ENCODE measurements at regions not wholly inside any gene's neighbourhood (a gene's known extent, or its start where the extent isn't known, plus 50 kb on each side); places are given as distances from the start of the nearest gene placed in this dataset.

DNA sequence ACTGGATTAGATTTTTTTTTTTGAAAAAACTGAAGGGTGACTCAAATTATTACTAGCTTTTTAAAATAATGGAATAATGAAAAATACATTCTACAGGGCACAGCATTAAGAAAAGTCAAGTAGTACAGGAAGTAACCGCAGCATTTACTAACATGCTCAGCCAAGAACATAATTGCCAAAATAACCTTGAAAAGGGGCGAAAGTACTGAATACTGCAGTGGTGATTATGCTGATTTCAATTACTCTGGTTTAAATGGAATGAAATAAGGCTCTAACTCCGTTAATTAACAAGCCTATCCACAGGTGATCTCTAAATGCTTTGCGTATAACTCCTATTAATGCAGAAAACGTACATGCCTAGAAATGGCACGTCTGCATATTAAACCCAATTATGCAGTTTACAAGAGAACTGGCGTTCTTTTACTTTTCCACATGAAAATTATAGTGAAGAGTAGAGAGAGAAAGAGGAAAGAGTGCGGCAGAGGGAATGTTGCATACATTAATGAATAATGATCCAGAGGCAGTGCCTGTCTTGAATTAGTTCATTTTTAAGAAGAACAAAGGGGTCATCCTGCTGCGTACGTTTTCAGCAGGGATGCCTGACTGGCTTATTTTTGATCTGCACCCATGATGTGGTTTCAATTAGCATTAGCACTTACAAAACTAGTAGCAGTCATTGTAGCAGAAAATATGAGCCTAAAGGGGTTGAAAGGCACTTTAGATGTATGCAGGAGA lies 612.4 kb downstream of the NYAP2 start:
- no peak for DNase-seq

DNA sequence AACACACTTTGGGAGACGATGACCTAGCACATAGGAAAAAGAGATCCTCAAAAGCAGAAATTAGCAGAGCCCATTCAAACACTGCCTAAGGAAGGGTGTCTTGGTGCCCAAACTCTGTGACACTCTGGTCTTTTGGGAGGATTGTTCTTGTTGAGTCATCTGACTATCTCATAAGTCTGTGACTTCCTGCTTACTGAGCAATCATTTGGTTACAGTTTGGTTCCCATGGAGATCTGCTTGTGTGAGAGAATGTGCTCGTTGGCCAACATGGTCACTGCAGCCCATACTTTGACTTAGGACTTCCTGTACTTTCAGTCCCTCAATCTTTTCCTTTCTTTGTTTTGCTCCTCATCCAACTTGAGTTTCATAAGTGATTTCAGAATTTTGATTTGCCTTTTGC lies 602.9 kb downstream of the NYAP2 start:
- no peak for DNase-seq

DNA sequence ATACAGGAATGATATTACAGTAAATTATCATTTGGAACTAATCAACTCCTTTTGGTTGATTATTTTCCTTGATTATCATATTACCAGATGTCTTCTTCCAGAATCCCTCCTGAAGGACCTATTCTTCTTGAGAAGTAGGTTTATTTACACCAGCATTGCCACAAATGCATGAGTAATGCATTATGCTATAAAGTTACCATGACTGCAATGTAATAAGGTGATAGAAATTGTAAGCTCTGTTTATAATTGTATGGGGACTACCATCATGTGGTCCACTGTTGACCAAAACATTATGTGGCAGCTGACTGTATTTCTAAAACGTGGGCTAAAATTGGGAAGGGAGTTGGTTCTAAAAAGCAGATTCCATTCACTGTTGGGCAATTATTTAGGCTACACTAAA lies 602.2 kb downstream of the NYAP2 start:
- no peak for DNase-seq

DNA sequence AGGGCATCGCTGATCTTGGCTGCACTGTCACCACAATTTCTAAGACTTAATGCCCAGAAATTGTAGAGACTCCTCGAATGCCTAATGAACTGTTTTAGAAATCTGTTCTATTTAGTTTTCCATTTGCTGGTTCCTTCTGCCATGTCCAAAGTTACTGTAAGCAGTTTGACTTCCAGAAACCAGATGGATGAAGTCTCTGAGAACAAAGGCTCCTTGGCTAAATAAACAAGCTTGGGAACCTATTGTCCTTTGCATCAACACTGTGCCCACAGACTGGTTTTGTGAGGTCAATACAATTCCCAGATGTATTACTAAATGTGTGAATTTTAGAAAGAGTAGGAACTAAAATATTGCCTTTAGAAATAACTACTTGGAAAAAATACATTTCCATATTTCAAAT lies 600.2 kb downstream of the NYAP2 start:
- DNase-seq, result no peak

DNA sequence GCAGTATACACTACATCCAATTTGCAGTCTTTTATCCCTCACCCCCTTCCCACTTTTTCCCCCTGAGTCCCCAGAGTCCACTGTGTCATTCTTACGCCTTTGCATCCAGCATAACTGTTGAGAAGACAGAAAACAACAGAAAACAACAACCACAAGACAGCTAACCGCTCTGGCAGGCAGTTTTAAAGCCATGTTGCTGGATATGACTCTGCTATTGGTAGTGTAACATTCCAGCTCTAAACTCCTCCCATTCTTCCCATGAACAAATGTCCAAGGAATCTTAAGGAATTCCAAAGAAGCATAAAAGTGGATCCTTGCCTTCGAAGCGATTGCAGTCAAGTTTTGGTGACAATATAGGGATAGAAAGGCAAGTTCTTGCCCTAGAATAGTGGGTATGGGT lies 599.1 kb downstream of the NYAP2 start:
- no peak for DNase-seq

DNA sequence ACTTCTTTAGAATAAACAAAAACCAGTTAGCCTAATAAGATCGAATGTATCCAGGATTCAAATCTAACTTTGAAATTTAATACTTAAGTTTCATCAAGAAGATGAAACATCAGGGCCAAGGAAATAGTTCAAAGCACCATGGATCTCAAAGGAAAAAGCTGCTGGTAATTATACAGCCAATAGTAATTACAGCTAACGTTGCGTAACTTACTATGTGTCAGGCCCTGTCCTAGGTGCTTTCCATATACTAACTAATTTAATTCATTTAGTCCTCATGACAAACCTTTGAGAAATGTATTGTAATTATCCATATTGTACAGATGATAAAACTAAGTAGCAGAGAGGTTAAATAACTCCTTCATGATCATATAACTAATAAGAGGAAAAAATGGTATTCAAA lies 598.6 kb downstream of the NYAP2 start:
- no peak for DNase-seq

DNA sequence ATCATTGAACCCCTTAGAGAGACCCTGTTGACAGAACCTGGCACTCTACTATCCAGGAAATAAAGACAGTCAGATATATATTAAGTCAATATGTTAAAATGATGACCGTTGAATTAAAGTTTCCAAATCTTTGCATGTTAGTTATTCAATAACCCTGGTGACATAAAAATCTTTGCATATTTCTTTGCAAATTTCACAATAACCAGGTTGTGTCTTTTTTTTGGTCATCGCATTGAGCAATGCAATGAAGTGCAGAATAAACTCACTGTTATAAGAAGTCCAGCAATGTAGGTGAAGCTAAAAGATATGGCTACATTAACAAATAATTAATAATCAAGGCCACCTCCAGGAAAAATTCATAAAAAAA lies 596.9 kb downstream of the NYAP2 start:
- DNase-seq, result no peak

DNA sequence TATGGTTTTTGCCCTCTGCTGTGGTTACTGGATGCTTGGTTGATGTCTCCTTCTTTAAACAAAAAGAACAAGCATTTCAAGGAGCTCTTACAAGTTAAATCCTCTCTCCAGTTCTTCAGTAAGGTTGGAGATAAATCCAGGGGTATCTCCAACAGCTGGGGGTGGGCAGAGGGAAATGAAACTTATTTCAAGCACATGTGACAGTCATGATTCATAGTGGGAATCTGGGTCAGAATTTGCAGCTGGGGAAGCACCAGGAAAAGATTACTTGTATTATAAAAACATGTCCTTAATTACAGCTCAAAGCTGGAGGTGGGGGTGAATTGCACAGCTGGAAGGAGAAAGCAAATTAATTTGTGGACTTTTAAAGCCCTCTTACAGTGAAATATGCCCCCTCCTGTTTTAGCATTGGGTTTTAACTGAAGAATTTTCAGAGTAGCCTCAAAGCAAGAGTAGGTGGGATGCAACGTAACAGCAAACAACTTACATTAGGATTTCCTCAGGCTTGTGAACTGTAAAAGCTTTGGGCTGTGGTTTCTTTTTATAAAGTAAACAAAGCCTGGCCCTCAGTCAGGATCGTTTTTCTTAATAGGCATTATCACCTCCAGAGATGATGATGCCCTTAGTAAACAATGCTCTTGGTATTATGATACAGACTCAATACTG lies 596.4 kb downstream of the NYAP2 start:
- DNase-seq, result no peak

DNA sequence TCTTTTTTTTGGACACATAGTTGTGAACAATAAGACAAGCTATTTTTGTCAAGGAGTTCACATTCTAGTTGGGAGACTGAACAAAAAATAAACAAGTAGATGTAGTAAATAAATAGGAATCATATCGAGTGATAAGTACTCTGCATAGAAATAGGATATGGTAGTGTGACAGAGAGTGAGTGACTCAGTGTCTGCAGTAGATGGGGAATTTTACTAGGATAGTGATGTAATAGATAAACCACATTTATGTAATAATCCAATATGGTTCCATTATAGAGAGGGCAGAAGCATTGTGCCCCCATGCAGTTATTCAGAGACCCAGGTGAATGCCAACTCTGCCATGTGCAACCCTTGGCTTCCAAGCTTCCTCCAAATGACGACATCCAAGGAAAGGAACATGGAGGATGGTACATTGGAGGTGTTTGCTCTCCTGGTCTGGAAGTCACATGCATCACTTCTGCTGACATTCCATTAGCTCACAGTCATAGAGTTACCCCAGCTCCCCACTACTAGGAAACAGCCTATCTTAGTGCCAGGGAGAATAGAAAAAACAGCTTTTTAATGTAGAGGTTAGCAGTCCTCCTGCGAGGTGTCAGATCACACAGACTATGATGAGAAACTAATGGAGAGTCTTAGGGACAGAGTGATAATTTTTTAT lies 595.4 kb downstream of the NYAP2 start:
- DNase-seq, result no peak

DNA sequence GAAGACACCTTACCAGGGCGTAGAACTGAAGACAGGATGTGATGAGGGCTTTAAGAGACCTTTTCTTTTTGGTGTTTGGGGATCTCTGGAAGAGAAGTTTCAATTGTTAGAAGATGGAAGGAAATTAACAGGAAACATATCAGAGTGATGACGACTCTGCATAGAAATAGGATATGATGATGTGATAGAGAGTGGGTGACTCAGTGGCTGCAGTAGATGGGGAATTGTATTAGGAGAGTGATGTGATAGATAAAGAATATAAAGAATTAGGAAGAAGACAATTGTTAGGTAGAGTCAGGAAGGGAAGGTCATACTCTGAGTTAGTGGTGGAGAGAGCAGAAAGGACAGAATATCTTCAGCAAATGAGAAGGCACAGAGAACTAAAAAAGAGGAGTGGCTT lies 593.9 kb downstream of the NYAP2 start:
- DNase-seq, result no peak

DNA sequence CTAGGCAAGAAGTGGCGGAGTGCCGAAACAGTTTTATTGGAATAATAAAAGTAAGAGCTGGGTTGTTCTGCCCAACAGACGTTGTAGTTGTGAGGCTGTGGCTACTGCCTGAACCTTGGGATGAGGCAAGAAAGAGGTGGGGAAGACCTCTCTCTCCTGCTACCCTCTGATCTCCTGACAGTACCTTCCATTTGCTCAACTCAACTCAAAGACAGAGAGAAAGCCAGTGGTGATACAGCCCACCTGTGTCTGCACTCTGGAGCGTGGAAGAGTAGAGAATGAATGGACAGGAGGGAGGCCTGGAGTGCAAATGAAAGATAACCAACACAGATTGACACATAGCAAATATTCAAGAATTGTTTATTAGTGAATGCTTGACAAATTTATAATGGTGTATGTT lies 590.3 kb downstream of the NYAP2 start:
- DNase-seq, result no peak

DNA sequence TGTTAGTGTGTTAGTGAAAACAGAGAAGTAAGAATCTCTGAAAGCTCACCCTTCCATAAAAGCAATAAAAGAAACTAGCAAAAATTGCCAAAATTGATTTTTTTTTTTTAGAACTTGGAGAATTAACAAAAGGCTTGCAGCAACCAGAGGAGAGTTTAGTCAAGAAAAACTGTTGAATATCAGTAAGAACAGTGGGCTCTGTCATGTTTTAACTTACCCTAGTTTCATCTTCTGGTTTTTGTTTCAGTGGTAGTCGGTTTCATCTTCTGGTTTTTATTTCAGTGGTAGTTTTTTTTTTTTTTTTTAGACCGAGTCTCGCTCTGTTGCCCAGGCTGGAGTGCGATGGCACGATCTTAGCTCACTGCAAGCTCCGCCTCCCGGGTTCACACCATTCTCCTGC lies 580.9 kb downstream of the NYAP2 start:
- no peak for DNase-seq

DNA sequence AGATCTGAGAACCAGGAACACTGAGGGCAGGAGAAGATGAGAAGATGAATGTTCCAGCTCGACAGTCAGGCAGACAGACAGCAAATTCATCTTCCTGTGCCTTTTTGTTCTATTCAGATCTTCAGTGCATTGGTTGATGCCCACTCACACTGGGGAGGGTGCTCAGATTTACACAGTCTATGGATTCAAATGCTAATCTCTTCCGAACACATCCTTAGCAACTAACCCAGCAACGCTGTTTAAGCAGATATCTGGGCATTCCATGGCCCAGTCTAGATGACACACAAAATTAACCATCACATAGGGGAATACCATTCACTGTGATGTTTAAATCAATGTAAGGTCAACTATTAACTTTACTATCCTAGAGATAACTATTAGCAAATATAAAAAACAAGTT lies 571.9 kb downstream of the NYAP2 start:
- no peak for DNase-seq

DNA sequence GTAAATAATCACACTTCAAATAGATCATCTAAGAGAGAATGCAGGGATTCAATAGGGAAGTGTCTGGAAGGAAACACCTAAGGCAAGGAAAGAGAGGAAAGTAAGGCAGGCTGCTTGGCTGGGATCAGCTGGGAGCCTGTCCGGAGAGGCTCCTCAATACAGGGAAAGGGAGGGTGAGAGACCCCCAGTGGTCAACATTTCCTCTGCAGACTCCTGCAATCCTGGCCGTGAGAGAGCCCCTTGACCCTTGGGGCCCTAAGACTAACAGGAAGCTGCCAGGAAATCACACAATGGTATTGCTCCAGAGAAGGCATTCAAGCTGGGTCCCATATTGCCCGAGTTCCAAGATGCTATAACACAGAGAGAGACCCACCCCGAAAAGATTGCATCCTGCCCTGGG lies 549.4 kb downstream of the NYAP2 start:
- DNase-seq, result no peak

DNA sequence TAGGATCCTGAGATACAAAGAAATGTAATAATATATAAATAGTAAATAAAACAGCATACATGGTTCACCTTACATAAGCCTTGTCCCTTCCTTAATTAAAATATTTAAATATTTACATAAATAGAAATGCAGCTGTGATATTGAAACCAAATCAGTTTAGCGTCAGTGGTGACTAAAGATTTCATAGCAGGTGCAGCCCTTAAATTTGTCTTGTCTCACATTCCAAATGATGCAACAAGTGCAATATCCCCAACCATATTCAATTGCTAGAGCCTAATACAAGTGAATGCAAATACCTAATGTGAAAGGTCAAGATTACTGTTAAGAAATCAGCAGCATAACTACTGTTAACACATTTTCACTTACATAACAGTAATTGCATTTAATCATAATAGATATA lies 539.5 kb downstream of the NYAP2 start:
- no peak for DNase-seq

DNA sequence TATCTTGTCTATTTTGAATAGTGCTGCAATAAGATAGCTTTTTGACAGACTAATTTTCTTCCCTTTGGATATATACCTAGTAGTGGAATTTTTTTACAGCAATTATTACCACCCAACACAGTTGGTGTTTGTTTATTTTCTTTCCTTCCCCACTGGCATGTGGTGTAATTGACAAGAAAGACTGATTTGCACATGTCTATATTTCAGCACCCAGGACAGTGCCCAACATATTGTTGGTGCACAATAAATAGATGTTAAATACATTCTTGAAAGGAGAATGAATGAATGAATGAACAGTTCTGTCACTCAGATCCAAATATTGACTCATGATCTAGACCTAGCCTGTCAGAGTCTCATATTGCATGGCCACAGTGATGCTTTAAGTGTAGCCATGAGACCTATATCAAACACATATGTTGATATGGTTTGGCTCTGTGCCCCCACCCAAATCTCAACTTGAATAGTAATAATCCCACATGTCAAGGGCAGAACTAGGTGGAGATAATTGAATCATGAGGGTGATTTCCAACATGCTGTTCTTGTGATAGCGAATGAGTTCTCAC lies 538.2 kb downstream of the NYAP2 start:
- no peak for DNase-seq

DNA sequence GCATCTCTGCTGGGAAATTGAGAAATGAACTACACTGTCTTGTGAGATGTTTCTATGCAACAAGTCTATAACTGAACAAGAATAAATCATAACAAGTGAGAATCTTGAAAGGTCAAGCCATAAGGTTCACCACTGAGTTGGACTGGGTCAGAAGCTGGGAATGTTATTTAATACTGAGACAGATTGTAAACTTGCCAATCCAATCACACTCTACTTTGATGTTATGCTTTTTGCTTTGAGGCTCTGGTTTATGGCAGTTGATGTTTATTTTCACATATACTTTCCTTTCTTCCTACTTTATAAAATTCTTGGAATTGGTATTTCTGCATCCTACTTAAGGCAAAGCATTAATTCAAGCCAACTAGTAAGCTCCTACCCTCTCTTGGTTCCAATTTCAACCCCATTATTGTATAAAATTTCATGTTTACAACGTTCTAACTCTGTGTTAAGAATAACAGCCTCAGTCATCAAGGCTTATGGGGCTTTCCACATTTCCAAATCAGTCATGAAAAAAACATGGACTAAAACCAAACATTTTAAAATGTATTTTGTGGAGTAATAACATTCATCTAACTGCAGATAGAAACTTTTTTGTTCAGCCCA lies 533.4 kb downstream of the NYAP2 start:
- no peak for DNase-seq

DNA sequence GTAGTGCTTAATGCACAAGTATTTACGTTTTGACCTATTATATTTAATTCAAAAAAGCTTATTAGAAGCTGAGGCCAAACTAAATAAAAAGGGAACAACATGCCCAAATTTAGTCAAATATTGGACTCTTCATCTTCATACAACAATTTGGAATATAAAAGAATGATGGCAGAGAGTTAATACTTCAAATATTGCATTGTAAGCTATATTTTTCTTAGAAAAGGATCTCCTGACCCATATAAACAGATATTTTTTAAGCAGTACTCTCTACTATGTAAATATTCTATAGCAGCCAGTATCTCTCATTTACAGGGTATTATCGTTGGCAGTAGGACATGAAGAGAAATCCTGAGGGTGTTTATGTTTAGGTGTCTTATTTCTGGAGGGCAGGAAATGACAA lies 531.2 kb downstream of the NYAP2 start:
- DNase-seq, result no peak

DNA sequence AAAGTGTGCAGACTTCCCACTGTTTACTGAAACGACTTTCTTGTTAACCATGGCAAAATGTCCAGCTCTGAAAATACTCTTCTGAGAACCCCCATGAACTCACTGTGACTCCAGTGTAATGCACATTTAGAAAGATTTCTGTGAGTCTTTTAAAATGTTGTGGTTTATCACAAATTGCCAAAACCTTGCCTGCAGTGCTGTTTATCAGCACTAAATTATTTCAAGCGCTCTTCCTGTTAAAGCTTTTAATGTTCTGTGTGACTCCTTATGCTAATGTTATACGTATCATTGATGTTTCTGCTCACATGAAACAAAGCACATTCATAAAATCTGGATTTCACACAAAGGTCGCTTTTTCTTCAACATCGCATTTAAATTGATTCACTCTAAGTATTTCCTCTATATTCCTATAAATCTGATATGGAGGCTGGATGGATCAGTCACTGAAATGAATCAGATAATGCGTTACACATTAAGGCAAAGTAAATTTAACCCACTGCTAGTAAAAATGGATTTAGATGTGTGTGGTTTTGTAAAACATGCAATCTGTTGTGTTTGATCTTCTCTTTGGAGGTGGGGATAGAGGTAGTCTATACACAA lies 521.2 kb downstream of the NYAP2 start:
- DNase-seq, result no peak

DNA sequence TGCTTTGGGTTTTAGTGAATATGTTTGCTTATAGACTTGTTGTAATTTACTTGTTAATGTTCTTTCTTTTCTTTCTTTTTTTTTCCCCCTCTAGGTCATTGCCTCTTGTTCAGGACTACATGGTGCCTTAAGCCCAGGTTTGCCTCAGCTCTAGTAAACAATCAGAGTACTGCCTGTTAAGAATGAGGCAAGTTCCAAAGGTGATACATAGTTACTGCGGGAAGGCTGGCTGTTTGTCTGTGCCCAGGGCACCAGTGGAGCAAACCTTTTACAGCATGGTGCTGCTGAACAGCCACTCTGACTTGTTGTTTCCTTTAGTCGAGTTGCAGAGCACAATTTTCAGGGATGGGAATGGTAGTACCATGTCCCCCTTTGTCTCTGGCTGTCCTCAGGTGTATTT lies 517.2 kb downstream of the NYAP2 start:
- no peak for DNase-seq

DNA sequence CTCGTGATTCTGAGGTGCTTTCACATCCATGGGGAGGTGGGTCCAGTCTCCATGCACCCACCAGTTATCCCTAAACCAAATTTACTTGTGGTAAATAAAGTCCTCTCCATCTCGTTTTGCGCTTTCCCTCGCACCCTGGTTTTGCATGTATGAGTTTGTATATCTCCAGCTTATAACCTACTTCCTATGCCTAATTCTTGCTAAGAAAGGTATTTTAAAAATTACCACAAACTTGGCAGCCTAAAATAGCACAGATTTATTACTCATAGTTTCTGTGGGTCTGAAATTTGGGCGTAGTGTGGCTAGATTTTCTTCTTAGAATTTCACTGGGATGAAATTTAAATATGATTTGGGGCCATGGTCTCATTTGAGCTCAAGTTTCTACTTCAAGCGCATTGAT lies 511.5 kb downstream of the NYAP2 start:
- no peak for DNase-seq

DNA sequence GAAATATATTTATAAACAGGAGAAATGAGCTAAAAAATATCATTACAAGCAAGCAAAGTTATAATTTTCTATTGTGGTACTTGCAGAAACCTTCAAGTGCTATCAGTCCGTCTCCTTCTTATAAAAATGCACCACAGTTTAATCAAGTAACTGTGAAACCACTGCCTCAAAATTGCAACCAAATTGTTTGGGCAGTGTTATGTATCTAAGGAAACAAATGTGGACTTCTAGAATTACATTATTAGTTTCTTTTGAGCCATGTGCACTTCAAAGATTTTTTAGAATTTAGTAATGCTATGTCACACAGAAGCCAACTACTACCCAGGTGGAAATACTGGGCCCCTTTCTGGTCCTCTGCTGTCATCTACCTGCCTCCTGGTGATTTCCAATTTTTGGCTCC lies 495.6 kb downstream of the NYAP2 start:
- no peak for DNase-seq

DNA sequence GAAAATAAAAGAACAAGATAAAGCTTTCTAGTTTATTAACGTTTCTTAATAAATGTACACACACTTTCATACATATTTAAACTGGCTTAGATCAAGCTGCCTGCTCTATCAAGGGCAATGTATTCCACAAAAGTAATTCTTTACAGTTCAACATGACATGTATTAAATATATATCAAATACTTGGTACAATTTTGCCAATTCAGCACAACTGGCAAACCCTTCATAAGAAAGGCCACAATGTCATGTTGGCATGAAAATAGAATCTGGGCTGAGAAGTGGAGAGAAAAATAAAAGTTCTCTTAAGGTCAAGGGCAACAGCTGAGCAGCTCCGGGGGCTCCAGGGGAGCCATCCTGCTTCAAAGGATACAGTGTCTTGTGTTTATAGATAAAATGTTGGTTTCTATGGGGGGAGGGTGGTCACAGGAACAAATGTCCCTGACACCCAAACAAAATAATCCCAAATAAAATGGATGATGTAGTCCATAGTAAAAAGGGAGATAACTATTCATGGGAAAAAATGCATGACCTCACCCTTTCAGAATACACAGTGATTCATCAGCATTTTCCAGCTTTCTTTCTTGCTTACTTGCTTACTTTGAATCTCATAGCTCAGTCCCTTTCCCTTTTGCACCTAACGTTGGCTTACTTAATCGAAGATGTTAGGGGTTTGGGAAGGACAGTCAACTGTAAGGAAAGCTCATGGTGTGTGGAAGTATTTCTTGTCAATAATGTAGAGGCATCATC lies 494.9 kb downstream of the NYAP2 start:
- no peak for DNase-seq
